ENCODE measurements at regions not wholly inside any gene's neighbourhood (a gene's known extent, or its start where the extent isn't known, plus 50 kb on each side); places are given as distances from the start of the nearest gene placed in this dataset.

GRCh38 chr6:43952746-43953145 lies 174.5 kb downstream of the MRPL14 start:
- no peaks in the 10 kb centered on the region for H3K27me3 ChIP-seq (ENCODE audit: insufficient read depth, poor library complexity, severe bottlenecking)
- H3K27ac ChIP-seq (replicated peaks): no peak overlapping the region
- DNase-seq (ENCODE audit: low read depth in 1 of 2, low spot score in 1 of 2): peak; percentile 29 to 48
- H3K4me3 ChIP-seq (replicated peaks; ENCODE audit: insufficient read depth, low read length): no peak overlapping the region
- TF ChIP-seq SPI1 (IDR thresholded peaks at IDR 0.05; ENCODE audit: borderline replicate concordance, low read depth) (no peak), CTCF (IDR thresholded peaks at IDR 0.05; ENCODE audit: insufficient read depth, low read length) (no peak), GABPA (IDR thresholded peaks at IDR 0.05; ENCODE audit: low read depth) (no peak), REST (IDR thresholded peaks at IDR 0.05; ENCODE audit: insufficient replicate concordance, low read depth) (no peak), POLR2AphosphoS5 (IDR thresholded peaks at IDR 0.05; ENCODE audit: low read depth) (no peak)

- peak in 1 of 2 experiments; percentile 29 for DNase-seq (ENCODE audit: low read depth in 1 of 2, low spot score in 1 of 2)
Measured at GRCh38 chr6:43951756-43952675, 175.2 kb downstream of the MRPL14 start.

More at GRCh38 chr6:43951756-43952675, 175.2 kb downstream of the MRPL14 start:
- TF ChIP-seq CTCF (IDR thresholded peaks at IDR 0.05; ENCODE audit: insufficient read depth, low read length): peak; percentile 7
- no peak for TF ChIP-seq POLR2AphosphoS5 (IDR thresholded peaks at IDR 0.05; ENCODE audit: low read depth)
- TF ChIP-seq SPI1 (IDR thresholded peaks at IDR 0.05; ENCODE audit: borderline replicate concordance, low read depth): no peak
- no peak for TF ChIP-seq REST (IDR thresholded peaks at IDR 0.05; ENCODE audit: insufficient replicate concordance, low read depth)
- H3K4me3 ChIP-seq (replicated peaks; ENCODE audit: insufficient read depth, low read length): no peak overlapping the region
- no peaks in the 10 kb centered on the region for H3K27me3 ChIP-seq (ENCODE audit: insufficient read depth, poor library complexity, severe bottlenecking)
- H3K27ac ChIP-seq (replicated peaks): no peak overlapping the region
